DND-41 (cell line): ENCODE measurements at regions not wholly inside any gene's neighbourhood (a gene's known extent, or its start where the extent isn't known, plus 50 kb on each side); places are given as distances from the start of the nearest gene placed in this dataset.

Source experiments
- ATAC-seq: fragments of 200-7000 bp; cut with Tn5 transposase; 3 replicates; pipeline ENCODE4 v1.9.1; 2021; ENCODE audit warnings: low read depth; ENCODE audit not compliant: insufficient read depth
- DNase-seq: peaks from one replicate; pipeline ENCODE4 v3.0.0-alpha.2; 2020
- H2AFZ ChIP-seq: 2 replicates; pipeline ENCODE4 v1.6.0; 2012; ENCODE audit warnings: low read depth, low read length
- H3K27ac ChIP-seq: 2 replicates; pipeline ENCODE4 v1.5.1; 2012; ENCODE audit warnings: low read length, inconsistent platforms
- H3K27me3 ChIP-seq: fragments of 200-600 bp; sonication (generic); 2 replicates; pipeline ENCODE4 v1.6.0; 2012; ENCODE audit warnings: low read length, mild to moderate bottlenecking, inconsistent platforms; ENCODE audit not compliant: insufficient read depth, poor library complexity
- H3K36me3 ChIP-seq: 2 replicates; pipeline ENCODE4 v1.5.1; 2012; ENCODE audit warnings: low read length, inconsistent platforms; ENCODE audit not compliant: insufficient read depth
- H3K4me1 ChIP-seq: 2 replicates; pipeline ENCODE4 v1.5.1; 2012; ENCODE audit warnings: mild to moderate bottlenecking, low read length; ENCODE audit not compliant: insufficient read depth
- H3K4me2 ChIP-seq: 2 replicates; pipeline ENCODE4 v1.6.0; 2012; ENCODE audit warnings: mild to moderate bottlenecking, moderate library complexity, low read length, inconsistent platforms; ENCODE audit not compliant: insufficient read depth
- H3K4me3 ChIP-seq, 2 experiments: fragments of 200-600 bp in 1 of 2; shearing (Covaris generic) in 1 of 2; 2 replicates each; pipeline ENCODE4 v1.5.1; 2012 to 2016; ENCODE audit warnings: inconsistent platforms in 2 of 2, low read length in 2 of 2, mild to moderate bottlenecking in 2 of 2, low read depth in 1 of 2, moderate library complexity in 1 of 2
- H3K79me2 ChIP-seq: 2 replicates; pipeline ENCODE4 v1.6.0; 2012; ENCODE audit warnings: low read length, inconsistent platforms; ENCODE audit not compliant: insufficient read depth
- H3K9ac ChIP-seq: 2 replicates; pipeline ENCODE4 v1.6.0; 2012; ENCODE audit warnings: low read depth, mild to moderate bottlenecking, inconsistent platforms, low read length, moderate library complexity
- H3K9me3 ChIP-seq: 2 replicates; pipeline ENCODE4 v1.5.1; 2012; ENCODE audit warnings: low read length, moderate library complexity, mild to moderate bottlenecking, inconsistent platforms; ENCODE audit not compliant: insufficient read depth, severe bottlenecking
- H4K20me1 ChIP-seq: 2 replicates; pipeline ENCODE4 v1.6.0; 2012; ENCODE audit warnings: low read length; ENCODE audit not compliant: insufficient read depth
- EZH2 ChIP-seq: IDR thresholded peaks from 3 replicates; pipeline ENCODE4 v1.6.1; 2012; ENCODE audit warnings: borderline replicate concordance, low read depth, mild to moderate bottlenecking, moderate library complexity, low read length, inconsistent platforms; ENCODE audit not compliant: severe bottlenecking
- TF ChIP-seq, protein P1 (sequence below): IDR thresholded peaks from 2 replicates; pipeline ENCODE4 v1.5.1; 2012; ENCODE audit warnings: borderline replicate concordance, low read length, moderate library complexity, mild to moderate bottlenecking; ENCODE audit not compliant: poor library complexity, severe bottlenecking; ENCODE audit errors: extremely low read depth

DNA sequence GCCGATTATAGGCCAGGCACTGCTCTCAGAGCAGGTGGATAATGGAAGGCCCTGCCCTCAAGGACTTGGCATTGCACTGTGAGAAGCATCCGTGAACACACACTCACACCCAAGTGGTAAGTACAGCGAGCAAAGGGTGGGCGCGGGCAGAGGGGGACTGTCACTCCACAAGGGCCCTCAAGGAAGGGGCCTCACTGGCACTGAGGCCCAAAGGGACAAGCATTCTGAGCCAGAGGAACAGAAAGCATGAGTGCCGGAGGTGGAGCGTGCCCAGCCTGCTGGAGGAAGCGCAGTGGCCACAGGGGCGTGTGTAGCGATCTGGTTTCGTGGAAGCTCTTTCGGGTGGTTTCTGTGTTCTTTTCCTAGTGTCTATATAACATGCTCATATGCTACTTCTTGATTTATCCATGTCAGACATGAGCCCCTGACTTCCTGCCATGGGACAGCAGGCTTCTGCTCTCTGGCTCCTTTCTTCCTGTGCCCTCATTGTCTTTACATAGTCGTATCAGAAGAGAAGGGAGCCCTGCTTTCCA lies 132.7 kb upstream of the ASB18 start:
- Histone ChIP-seq H3K9ac (no peak overlapping the region), H3K4me1 (no peaks in the 10 kb centered on the region), H3K79me2 (no peaks in the 10 kb centered on the region), H3K36me3 (no peaks in the 10 kb centered on the region), H3K27ac (no peak overlapping the region), H4K20me1 (no peaks in the 10 kb centered on the region), H3K4me3 (no peak overlapping the region), H3K27me3 (peaks cover 5% of the 10 kb centered on the region), H3K4me2 (no peak overlapping the region), H2AFZ (no peak overlapping the region), H3K9me3 (no peaks in the 10 kb centered on the region)
- ATAC-seq, result no peak
- DNase-seq, result no peak
- TF ChIP-seq EZH2, result no peak
- TF ChIP-seq, protein P1, sequence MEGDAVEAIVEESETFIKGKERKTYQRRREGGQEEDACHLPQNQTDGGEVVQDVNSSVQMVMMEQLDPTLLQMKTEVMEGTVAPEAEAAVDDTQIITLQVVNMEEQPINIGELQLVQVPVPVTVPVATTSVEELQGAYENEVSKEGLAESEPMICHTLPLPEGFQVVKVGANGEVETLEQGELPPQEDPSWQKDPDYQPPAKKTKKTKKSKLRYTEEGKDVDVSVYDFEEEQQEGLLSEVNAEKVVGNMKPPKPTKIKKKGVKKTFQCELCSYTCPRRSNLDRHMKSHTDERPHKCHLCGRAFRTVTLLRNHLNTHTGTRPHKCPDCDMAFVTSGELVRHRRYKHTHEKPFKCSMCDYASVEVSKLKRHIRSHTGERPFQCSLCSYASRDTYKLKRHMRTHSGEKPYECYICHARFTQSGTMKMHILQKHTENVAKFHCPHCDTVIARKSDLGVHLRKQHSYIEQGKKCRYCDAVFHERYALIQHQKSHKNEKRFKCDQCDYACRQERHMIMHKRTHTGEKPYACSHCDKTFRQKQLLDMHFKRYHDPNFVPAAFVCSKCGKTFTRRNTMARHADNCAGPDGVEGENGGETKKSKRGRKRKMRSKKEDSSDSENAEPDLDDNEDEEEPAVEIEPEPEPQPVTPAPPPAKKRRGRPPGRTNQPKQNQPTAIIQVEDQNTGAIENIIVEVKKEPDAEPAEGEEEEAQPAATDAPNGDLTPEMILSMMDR, result no peak

GRCh38 chr2:236397681-236398080 lies 133.5 kb upstream of the ASB18 start:
- Histone ChIP-seq H3K4me3 (no peak overlapping the region), H3K27ac (no peak overlapping the region), H3K79me2 (no peaks in the 10 kb centered on the region), H3K4me1 (no peaks in the 10 kb centered on the region), H3K4me2 (no peak overlapping the region), H2AFZ (no peak overlapping the region), H3K9ac (no peak overlapping the region), H3K9me3 (no peaks in the 10 kb centered on the region), H3K27me3 (peaks cover 5% of the 10 kb centered on the region), H4K20me1 (no peaks in the 10 kb centered on the region), H3K36me3 (no peaks in the 10 kb centered on the region)
- TF ChIP-seq EZH2, result no peak
- TF ChIP-seq, protein P1, result no peak
- ATAC-seq (no peak), DNase-seq (no peak)

DNA sequence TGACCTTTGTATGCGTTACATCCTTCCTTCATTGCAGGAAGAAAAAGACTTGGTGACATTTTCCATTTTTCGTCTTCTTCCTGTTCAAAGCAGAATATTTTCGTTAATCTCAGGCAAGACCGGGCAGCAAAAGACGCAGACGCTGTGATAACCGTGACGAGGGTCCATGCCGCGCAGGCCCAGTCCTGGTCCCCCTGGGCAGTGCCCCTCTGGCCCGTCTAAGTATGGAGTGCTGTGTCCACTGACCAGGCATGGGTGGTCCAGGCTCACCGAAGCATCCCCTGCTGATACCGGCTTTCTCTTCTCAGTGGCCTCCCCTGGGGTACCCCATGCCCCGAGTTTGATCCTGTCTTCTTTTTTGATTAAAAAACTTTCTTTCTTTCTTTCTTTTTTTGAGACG lies 135.2 kb upstream of the ASB18 start:
- ATAC-seq, result no peak
- Histone ChIP-seq H3K4me1 (no peaks in the 10 kb centered on the region), H3K9ac (no peak overlapping the region), H2AFZ (no peak overlapping the region), H3K27me3 (peaks cover 5% of the 10 kb centered on the region), H3K27ac (no peak overlapping the region), H3K9me3 (no peaks in the 10 kb centered on the region), H3K4me3 (no peak overlapping the region), H3K36me3 (no peaks in the 10 kb centered on the region), H3K4me2 (no peak overlapping the region), H4K20me1 (no peaks in the 10 kb centered on the region), H3K79me2 (no peaks in the 10 kb centered on the region)
- no peak for DNase-seq
- no peak for TF ChIP-seq EZH2
- TF ChIP-seq, protein P1, result no peak
